GM23338 (cell line): ENCODE measurements at regions not wholly inside any gene's neighbourhood (a gene's known extent, or its start where the extent isn't known, plus 50 kb on each side); places are given as distances from the start of the nearest gene placed in this dataset.

ENCODE experiments used
- ATAC-seq: fragments of 200-7000 bp; cut with Tn5 transposase; 3 replicates; pipeline ENCODE4 v1.9.1; 2020
- DNase-seq: peaks from one replicate; pipeline ENCODE4 v3.0.0-alpha.2; 2015; ENCODE audit warnings: low spot score
- H2AFZ ChIP-seq: fragments of 200-600 bp; sonication (generic); 2 replicates; pipeline ENCODE4 v1.8.0; 2016; ENCODE audit warnings: antibody characterized with exemption, mild to moderate bottlenecking, moderate library complexity
- H3F3A ChIP-seq: fragments of 200-600 bp; sonication (generic); replicated peaks from 2 replicates; pipeline ENCODE4 v1.8.0; 2017; ENCODE audit warnings: antibody characterized with exemption, mixed run types, low read depth
- H3K27ac ChIP-seq: fragments of 200-600 bp; sonication (generic); 2 replicates; pipeline ENCODE4 v1.6.1; 2016; ENCODE audit warnings: low read depth
- H3K27me3 ChIP-seq: fragments of 200-600 bp; sonication (generic); 2 replicates; pipeline ENCODE4 v1.8.0; 2016; ENCODE audit warnings: mild to moderate bottlenecking, mixed run types, moderate library complexity; ENCODE audit not compliant: insufficient read depth
- H3K36me3 ChIP-seq: fragments of 200-600 bp; sonication (generic); 2 replicates; pipeline ENCODE4 v1.8.0; 2016; ENCODE audit warnings: mild to moderate bottlenecking; ENCODE audit not compliant: insufficient read depth
- H3K4me1 ChIP-seq: fragments of 200-600 bp; sonication (generic); 2 replicates; pipeline ENCODE4 v1.8.0; 2016; ENCODE audit warnings: mild to moderate bottlenecking, moderate library complexity; ENCODE audit not compliant: insufficient read depth
- H3K4me2 ChIP-seq: fragments of 200-600 bp; sonication (generic); 2 replicates; pipeline ENCODE4 v1.7.1; 2017; ENCODE audit warnings: mixed run types
- H3K4me3 ChIP-seq: fragments of 200-600 bp; sonication (generic); 2 replicates; pipeline ENCODE4 v1.6.1; 2016; ENCODE audit warnings: mixed run types
- H3K79me2 ChIP-seq: fragments of 200-600 bp; sonication (generic); replicated peaks from 2 replicates; pipeline ENCODE4 v1.8.0; 2017; ENCODE audit warnings: mild to moderate bottlenecking; ENCODE audit not compliant: insufficient read depth
- H3K9me2 ChIP-seq: fragments of 200-600 bp; sonication (generic); 2 replicates; pipeline ENCODE4 v1.8.0; 2017; ENCODE audit not compliant: insufficient read depth
- H4K20me1 ChIP-seq: fragments of 200-600 bp; sonication (generic); replicated peaks from 2 replicates; pipeline ENCODE4 v1.8.0; 2017; ENCODE audit warnings: mild to moderate bottlenecking; ENCODE audit not compliant: insufficient read depth
- H3K27ac Mint-ChIP-seq: 2 replicates; pipeline ENCODE4 v1.8.0; 2020; ENCODE audit warnings: inconsistent platforms, mild to moderate bottlenecking, moderate library complexity, mixed read lengths
- H3K27me3 Mint-ChIP-seq: 3 replicates; pipeline ENCODE4 v1.8.0; 2022; ENCODE audit warnings: low read depth, mild to moderate bottlenecking, moderate library complexity, mixed read lengths, inconsistent platforms; ENCODE audit not compliant: insufficient read depth, poor library complexity
- H3K36me3 Mint-ChIP-seq: 3 replicates; pipeline ENCODE4 v1.8.0; 2021; ENCODE audit warnings: low read depth, mild to moderate bottlenecking, inconsistent platforms, moderate library complexity, mixed read lengths
- H3K4me1 Mint-ChIP-seq: 3 replicates; pipeline ENCODE4 v1.8.0; 2020; ENCODE audit warnings: mild to moderate bottlenecking, inconsistent platforms, mixed read lengths
- H3K4me3 Mint-ChIP-seq: 3 replicates; pipeline ENCODE4 v1.8.0; 2021; ENCODE audit warnings: moderate library complexity, mild to moderate bottlenecking, inconsistent platforms, mixed read lengths
- H3K9me3 Mint-ChIP-seq: 3 replicates; pipeline ENCODE4 v1.8.0; 2020; ENCODE audit warnings: moderate library complexity, mild to moderate bottlenecking, inconsistent platforms, mixed read lengths
- CREB1 ChIP-seq: fragments of 250-450 bp; sonication (Bioruptor Pico); IDR thresholded peaks from 2 replicates; pipeline ENCODE4 v1.5.0; 2020; ENCODE audit warnings: low read depth, mild to moderate bottlenecking, moderate library complexity
- EZH2phosphoT487 ChIP-seq: fragments of 200-600 bp; sonication (generic); IDR thresholded peaks from one replicate; pipeline ENCODE4 v1.8.1; 2018; ENCODE audit warnings: antibody characterized with exemption; ENCODE audit not compliant: unreplicated experiment
- JUNB ChIP-seq: IDR thresholded peaks from one replicate; pipeline ENCODE4 v1.6.1; 2016; ENCODE audit warnings: antibody characterized with exemption; ENCODE audit not compliant: unreplicated experiment
- NANOG ChIP-seq: IDR thresholded peaks from 2 replicates; pipeline ENCODE4 v1.6.1; 2016; ENCODE audit warnings: antibody characterized with exemption, borderline replicate concordance
- ZNF114 ChIP-seq: fragments of 250-450 bp; sonication (Bioruptor Pico); IDR thresholded peaks from 2 replicates; pipeline ENCODE4 v1.5.0; 2020; ENCODE audit warnings: mild to moderate bottlenecking, moderate library complexity
- ZNF331 ChIP-seq: fragments of 250-450 bp; sonication (Bioruptor Pico); IDR thresholded peaks from 2 replicates; pipeline ENCODE4 v1.5.0; 2020; ENCODE audit warnings: low read depth, mild to moderate bottlenecking, moderate library complexity
- TF ChIP-seq, protein P1 (sequence below): fragments of 250-450 bp; sonication (Bioruptor Pico); IDR thresholded peaks from 2 replicates; pipeline ENCODE4 v1.5.0; 2020; ENCODE audit warnings: mild to moderate bottlenecking, moderate library complexity
- TF ChIP-seq, protein P2 (sequence below), 2 experiments: fragments of 200-600 bp in 1 of 2; sonication (generic) in 1 of 2; conservative IDR thresholded peaks; 2 replicates each; pipeline versions ENCODE4 v1.5.1 to v1.6.1; 2016 to 2017; ENCODE audit warnings: antibody characterized with exemption in 2 of 2, low read depth in 2 of 2, mild to moderate bottlenecking in 2 of 2, moderate library complexity in 1 of 2

DNA sequence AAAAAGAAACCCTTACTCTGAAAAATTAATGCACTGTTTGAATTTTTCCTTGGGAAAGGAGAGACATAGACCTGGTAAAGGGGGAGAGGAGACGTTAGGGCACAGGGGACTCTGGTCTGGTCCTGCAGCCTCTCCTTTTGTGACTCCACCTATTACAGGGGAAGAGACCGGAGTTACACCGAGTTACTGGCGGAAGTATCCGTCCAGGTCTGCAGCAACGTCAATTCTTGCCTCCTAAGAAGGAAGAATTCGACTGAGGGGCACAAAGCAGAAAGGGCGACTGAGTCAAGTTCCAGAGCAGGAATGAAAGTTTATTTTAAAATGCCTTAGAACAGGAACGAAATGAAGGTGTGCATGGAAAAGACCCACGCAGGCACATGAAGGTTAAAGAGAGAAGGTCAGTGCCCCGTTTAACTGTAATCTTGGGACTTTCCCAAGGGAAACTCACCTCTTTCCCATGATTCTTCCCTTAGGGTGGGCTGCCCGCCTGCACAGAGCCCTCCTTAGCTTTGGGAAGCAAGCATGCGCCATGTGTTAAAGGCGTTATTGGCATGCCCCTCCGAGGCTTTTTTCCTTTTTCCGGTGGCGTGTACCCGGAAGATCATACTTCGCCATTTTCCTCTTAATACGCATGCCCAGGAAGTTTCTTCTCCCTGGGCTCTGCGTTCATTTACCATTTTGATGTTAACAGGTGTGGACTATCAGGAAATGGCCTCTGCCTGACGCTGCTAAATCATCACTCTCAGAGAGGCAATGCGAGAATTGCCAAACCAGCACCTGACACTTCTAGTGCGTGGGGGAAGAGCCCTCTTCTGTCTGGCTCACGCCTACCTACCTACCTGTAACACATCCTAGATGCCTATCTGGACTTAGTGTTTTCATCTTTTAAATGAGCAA is 409.6 kb upstream of the PAPPA start:
- Mint-ChIP-seq H3K27me3 (peaks cover 2% of the 10 kb centered on the region), H3K4me1 (no peaks in the 10 kb centered on the region), H3K4me3 (no peak overlapping the region), H3K27ac (no peak overlapping the region; the same call in 1 of the 2 replicates), H3K36me3 (no peaks in the 10 kb centered on the region), H3K9me3 (no peaks in the 10 kb centered on the region)
- no peaks in the 10 kb centered on the region for H3K4me1 ChIP-seq
- H3K27ac ChIP-seq: no peak overlapping the region
- ATAC-seq: no peak
- no peak overlapping the region for H3K4me3 ChIP-seq
- 0 out of 2 replicates have a peak, but pooled peaks cover 2% of the 10 kb centered on the region for H3K9me2 ChIP-seq
- no peak for TF ChIP-seq ZNF331 (CRISPR knock-in tag)
- no peaks in the 10 kb centered on the region for H3K27me3 ChIP-seq
- H3K4me2 ChIP-seq: no peak overlapping the region
- H2AFZ ChIP-seq: peak overlapping the region; percentile 78; the same call in 1 of the 2 replicates
- H3F3A ChIP-seq: no peaks in the 10 kb centered on the region
- no peaks in the 10 kb centered on the region for H3K36me3 ChIP-seq
- DNase-seq: no peak
- H4K20me1 ChIP-seq: no peaks in the 10 kb centered on the region; the same call in 1 of the 2 replicates
- no peaks in the 10 kb centered on the region for H3K79me2 ChIP-seq

DNA sequence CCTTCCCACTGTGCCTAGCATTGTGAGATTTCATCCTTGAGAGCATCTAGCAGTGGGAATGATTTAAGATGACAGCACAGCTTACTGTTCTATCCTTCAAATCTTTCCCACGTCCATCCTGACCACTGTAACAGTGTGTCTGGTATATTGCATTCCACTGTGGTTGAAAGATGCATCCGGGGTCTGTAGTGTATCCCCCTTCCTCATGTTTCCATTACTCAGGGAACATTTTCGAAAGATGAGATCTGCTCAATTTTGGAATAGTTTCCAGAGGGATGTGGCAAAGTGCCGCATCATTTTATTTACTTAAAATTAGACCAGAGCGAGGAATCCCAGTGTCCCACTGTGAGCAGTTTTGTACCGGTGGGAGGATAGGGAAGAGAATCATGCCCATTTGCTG is 407.1 kb upstream of the PAPPA start:
- DNase-seq: no peak
- ATAC-seq: no peak
- Mint-ChIP-seq H3K9me3 (no peaks in the 10 kb centered on the region), H3K4me3 (no peak overlapping the region), H3K36me3 (no peaks in the 10 kb centered on the region), H3K27me3 (no peaks in the 10 kb centered on the region), H3K27ac (no peak overlapping the region), H3K4me1 (no peaks in the 10 kb centered on the region)
- H2AFZ ChIP-seq: no peak overlapping the region
- no peaks in the 10 kb centered on the region for H3F3A ChIP-seq
- H3K4me3 ChIP-seq: no peak overlapping the region
- H3K4me1 ChIP-seq: no peaks in the 10 kb centered on the region
- TF ChIP-seq CREB1 (CRISPR knock-in tag): no peak
- no peak for TF ChIP-seq NANOG
- no peak overlapping the region for H3K27ac ChIP-seq
- no peaks in the 10 kb centered on the region for H3K27me3 ChIP-seq
- H3K9me2 ChIP-seq: 0 out of 2 replicates have a peak, but pooled peaks cover 2% of the 10 kb centered on the region
- H3K79me2 ChIP-seq: no peaks in the 10 kb centered on the region
- H3K4me2 ChIP-seq: no peak overlapping the region
- H3K36me3 ChIP-seq: no peaks in the 10 kb centered on the region
- no peaks in the 10 kb centered on the region; the same call in 1 of the 2 replicates for H4K20me1 ChIP-seq

DNA sequence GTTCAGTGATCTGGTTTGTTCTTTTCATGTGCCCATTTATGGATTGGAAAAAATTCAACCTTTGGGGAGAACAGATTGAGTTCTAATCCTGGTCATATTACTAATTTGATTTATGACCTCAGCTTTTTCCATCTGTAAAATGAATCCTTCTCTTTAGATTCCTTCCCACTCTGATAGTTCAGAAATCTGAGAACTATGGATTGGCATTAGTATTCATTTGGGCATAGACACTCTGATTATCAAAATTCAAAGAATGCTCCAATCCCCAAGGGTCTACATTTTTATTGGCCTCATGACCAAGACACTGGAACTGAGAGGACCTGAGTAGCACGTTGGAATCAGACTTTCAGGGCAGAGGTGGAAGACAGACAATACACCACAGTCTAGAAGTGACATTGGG is 405.9 kb upstream of the PAPPA start:
- Histone ChIP-seq H3K79me2 (no peaks in the 10 kb centered on the region), H4K20me1 (no peaks in the 10 kb centered on the region; the same call in 1 of the 2 replicates), H3F3A (no peaks in the 10 kb centered on the region), H3K9me2 (0 out of 2 replicates have a peak, but pooled peaks cover 2% of the 10 kb centered on the region), H3K4me1 (no peaks in the 10 kb centered on the region), H3K27ac (no peak overlapping the region), H3K36me3 (no peaks in the 10 kb centered on the region), H2AFZ (no peak overlapping the region), H3K27me3 (no peaks in the 10 kb centered on the region), H3K4me3 (no peak overlapping the region), H3K4me2 (no peak overlapping the region)
- ATAC-seq (no peak), DNase-seq (no peak)
- H3K4me3 Mint-ChIP-seq: no peak overlapping the region
- H3K27ac Mint-ChIP-seq: no peak overlapping the region
- H3K36me3 Mint-ChIP-seq: no peaks in the 10 kb centered on the region
- H3K27me3 Mint-ChIP-seq: no peaks in the 10 kb centered on the region
- no peaks in the 10 kb centered on the region for H3K4me1 Mint-ChIP-seq
- H3K9me3 Mint-ChIP-seq: no peaks in the 10 kb centered on the region
- TF ChIP-seq, protein P1, sequence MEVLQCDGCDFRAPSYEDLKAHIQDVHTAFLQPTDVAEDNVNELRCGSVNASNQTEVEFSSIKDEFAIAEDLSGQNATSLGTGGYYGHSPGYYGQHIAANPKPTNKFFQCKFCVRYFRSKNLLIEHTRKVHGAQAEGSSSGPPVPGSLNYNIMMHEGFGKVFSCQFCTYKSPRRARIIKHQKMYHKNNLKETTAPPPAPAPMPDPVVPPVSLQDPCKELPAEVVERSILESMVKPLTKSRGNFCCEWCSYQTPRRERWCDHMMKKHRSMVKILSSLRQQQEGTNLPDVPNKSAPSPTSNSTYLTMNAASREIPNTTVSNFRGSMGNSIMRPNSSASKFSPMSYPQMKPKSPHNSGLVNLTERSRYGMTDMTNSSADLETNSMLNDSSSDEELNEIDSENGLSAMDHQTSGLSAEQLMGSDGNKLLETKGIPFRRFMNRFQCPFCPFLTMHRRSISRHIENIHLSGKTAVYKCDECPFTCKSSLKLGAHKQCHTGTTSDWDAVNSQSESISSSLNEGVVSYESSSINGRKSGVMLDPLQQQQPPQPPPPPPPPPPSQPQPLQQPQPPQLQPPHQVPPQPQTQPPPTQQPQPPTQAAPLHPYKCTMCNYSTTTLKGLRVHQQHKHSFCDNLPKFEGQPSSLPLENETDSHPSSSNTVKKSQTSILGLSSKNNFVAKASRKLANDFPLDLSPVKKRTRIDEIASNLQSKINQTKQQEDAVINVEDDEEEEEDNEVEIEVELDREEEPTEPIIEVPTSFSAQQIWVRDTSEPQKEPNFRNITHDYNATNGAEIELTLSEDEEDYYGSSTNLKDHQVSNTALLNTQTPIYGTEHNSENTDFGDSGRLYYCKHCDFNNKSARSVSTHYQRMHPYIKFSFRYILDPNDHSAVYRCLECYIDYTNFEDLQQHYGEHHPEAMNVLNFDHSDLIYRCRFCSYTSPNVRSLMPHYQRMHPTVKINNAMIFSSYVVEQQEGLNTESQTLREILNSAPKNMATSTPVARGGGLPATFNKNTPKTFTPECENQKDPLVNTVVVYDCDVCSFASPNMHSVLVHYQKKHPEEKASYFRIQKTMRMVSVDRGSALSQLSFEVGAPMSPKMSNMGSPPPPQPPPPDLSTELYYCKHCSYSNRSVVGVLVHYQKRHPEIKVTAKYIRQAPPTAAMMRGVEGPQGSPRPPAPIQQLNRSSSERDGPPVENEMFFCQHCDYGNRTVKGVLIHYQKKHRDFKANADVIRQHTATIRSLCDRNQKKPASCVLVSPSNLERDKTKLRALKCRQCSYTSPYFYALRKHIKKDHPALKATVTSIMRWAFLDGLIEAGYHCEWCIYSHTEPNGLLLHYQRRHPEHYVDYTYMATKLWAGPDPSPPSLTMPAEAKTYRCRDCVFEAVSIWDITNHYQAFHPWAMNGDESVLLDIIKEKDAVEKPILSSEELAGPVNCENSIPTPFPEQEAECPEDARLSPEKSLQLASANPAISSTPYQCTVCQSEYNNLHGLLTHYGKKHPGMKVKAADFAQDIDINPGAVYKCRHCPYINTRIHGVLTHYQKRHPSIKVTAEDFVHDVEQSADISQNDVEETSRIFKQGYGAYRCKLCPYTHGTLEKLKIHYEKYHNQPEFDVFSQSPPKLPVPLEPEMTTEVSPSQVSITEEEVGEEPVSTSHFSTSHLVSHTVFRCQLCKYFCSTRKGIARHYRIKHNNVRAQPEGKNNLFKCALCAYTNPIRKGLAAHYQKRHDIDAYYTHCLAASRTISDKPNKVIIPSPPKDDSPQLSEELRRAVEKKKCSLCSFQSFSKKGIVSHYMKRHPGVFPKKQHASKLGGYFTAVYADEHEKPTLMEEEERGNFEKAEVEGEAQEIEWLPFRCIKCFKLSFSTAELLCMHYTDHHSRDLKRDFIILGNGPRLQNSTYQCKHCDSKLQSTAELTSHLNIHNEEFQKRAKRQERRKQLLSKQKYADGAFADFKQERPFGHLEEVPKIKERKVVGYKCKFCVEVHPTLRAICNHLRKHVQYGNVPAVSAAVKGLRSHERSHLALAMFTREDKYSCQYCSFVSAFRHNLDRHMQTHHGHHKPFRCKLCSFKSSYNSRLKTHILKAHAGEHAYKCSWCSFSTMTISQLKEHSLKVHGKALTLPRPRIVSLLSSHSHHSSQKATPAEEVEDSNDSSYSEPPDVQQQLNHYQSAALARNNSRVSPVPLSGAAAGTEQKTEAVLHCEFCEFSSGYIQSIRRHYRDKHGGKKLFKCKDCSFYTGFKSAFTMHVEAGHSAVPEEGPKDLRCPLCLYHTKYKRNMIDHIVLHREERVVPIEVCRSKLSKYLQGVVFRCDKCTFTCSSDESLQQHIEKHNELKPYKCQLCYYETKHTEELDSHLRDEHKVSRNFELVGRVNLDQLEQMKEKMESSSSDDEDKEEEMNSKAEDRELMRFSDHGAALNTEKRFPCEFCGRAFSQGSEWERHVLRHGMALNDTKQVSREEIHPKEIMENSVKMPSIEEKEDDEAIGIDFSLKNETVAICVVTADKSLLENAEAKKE: no peak
- no peak for TF ChIP-seq NANOG
- no peak for TF ChIP-seq JUNB
- no peak for TF ChIP-seq ZNF114 (CRISPR knock-in tag)
- TF ChIP-seq, protein P2, sequence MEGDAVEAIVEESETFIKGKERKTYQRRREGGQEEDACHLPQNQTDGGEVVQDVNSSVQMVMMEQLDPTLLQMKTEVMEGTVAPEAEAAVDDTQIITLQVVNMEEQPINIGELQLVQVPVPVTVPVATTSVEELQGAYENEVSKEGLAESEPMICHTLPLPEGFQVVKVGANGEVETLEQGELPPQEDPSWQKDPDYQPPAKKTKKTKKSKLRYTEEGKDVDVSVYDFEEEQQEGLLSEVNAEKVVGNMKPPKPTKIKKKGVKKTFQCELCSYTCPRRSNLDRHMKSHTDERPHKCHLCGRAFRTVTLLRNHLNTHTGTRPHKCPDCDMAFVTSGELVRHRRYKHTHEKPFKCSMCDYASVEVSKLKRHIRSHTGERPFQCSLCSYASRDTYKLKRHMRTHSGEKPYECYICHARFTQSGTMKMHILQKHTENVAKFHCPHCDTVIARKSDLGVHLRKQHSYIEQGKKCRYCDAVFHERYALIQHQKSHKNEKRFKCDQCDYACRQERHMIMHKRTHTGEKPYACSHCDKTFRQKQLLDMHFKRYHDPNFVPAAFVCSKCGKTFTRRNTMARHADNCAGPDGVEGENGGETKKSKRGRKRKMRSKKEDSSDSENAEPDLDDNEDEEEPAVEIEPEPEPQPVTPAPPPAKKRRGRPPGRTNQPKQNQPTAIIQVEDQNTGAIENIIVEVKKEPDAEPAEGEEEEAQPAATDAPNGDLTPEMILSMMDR (conservative IDR thresholded peaks at IDR 0.05; ENCODE audit: low read depth in 2 of 2): no peak
- TF ChIP-seq EZH2phosphoT487: no peak
- TF ChIP-seq CREB1 (CRISPR knock-in tag): no peak
